GM19468 (cell line): ENCODE measurements at regions not wholly inside any gene's neighbourhood (a gene's known extent, or its start where the extent isn't known, plus 50 kb on each side); places are given as distances from the start of the nearest gene placed in this dataset.
"Not testable (repeated sequence)": the region's sequence is repeated elsewhere in the genome, so short reads cannot be mapped to it uniquely, and the experiment has no call there.

Experiments used
- ATAC-seq: cut with Tn5 transposase; IDR thresholded peaks from one replicate; pipeline ENCODE4 v1.9.1; 2021; ENCODE audit warnings: mild to moderate bottlenecking, moderate library complexity, moderate number of reproducible peaks; ENCODE audit not compliant: unreplicated experiment; ENCODE audit errors: extremely low read depth

DNA sequence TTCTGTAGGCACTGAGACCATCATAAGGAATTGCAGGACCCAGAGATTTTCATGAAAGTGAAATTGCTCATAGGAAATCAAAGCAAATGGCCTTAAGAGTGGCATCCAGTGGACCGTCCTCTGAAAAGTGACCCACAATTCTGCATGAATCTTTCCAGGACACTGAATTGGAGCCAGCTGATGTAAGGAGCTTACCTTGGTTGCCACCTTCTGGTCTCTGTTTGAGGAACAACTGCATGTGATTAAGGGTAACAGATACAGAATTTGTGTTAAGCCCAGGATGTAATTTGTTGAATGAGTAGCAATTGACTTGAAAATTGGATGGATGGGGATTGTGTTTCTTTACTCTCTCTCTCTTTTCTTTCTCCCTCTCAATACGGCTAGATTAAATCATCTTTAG is 49.9 kb upstream of the GAS1 start:
- ATAC-seq, result no peak

GRCh38 chr9:86997951-86998350 is 50.6 kb upstream of the GAS1 start:
- no peak for ATAC-seq

GRCh38 chr9:87002517-87002916 is 55.2 kb upstream of the GAS1 start:
- no peak for ATAC-seq

- no peak for ATAC-seq
These were observed 56.7 kb upstream of the GAS1 start for GRCh38 chr9:87004016-87004415.

DNA sequence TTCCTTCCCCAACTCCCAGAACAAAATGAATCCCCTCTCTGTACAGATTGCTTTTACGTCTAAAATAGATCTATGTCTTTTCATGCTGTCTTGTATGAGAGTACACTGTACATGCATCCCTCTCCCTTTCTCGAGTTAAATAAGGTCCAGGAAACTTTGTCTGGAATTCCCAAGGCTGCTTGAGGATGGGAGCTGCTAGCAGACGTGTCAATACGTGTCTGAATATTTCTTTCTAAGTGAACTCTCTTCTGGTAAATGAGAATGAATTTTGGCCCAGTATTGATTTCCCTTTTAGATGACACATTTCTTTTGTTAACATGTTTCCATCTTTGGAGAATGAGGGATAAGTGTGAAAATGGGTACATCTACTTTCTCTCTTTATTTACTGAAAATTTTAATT is 59.6 kb upstream of the GAS1 start:
- ATAC-seq, result no peak

DNA sequence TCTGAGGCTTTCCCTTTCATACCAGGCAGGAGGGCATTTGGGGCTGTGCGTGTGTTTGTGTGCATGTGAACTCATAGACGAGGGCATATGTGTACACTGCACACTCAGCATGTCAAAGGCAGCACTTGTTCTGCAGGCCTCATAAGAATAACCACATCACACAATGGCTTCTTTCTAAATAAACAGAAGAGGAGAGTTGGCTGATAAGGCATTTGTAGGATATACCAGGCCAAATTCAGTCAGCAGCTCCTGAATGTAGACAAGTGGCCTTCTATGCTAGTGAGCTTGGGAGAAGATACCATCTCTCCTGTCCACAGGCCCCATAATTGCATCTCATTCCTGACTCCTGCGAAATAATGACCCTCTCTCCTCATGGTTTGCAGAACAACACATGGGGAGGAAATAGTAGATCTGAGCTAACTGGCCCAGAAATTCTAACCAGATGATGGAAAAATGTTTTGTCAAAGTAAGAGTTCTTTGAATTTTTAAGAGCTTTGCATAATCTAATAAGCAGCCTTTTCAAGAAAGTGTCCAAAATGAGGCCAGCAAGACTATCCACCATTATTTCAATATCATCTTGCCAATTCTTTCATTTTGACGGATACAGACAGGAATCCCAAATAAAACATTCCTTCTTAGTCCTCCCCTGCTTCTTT is 60.5 kb upstream of the GAS1 start:
- no peak for ATAC-seq

DNA sequence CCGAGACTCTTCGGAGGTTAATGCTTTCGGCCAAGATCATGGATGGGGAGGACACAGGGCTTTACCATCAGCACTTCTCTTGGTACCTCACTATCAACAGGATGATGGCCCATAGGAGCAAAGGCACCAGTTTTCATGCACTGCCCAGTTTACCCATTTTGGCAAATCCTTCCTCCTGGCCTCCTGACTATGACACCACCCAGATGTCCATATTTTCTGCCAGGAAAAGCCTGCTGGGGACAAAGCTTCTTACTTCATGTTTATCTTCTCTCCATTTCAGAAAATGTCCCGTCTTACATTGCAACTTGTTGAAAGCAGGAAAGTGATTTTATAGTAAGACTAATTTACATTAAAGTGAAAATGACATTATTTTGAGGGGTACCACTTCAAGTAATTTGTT is 61.4 kb upstream of the GAS1 start:
- ATAC-seq, result no peak

GRCh38 chr9:87010626-87011025 is 63.3 kb upstream of the GAS1 start:
- no peak for ATAC-seq

DNA sequence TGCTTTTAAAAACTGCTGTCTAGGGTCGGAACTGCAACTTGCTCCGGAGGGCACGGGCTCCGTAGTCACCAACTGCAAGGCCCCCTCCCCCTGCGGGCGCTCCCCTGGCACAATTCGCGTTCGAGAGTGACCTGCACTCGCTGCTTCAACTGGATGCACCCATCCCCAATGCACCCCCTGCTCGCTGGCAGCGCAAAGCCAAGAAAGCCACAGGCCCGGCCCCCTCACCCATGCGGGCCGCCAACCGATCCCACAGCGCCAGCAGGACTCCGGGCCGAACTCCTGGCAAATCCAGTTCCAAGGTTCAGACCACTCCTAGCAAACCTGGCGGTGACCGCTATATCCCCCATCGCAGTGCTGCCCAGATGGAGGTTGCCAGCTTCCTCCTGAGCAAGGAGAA is 64.2 kb upstream of the GAS1 start:
- ATAC-seq, result no peak

DNA sequence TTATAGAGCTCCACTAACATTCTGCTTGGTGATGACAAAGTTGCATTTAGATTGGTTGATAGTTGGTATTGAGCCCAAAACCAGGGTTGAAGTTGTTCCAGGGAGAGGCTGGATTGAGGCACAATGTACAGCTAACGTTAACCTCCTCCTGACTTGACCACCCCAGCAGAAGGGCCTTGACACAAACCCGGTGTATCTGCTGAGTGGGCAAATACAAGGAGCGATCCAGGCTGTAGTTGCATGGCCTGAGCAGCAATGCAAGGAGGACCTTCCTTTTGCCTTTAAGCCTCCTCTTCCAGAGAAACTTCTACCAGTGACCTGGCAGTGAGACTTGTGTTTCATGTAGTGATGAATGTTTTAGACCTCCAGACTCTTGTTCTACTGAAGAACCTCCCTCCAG is 66.2 kb upstream of the GAS1 start:
- no peak for ATAC-seq

GRCh38 chr9:87014436-87014835 is 67.1 kb upstream of the GAS1 start:
- no peak for ATAC-seq

GRCh38 chr9:87016681-87017080 is 69.4 kb upstream of the GAS1 start:
- ATAC-seq, result no peak

DNA sequence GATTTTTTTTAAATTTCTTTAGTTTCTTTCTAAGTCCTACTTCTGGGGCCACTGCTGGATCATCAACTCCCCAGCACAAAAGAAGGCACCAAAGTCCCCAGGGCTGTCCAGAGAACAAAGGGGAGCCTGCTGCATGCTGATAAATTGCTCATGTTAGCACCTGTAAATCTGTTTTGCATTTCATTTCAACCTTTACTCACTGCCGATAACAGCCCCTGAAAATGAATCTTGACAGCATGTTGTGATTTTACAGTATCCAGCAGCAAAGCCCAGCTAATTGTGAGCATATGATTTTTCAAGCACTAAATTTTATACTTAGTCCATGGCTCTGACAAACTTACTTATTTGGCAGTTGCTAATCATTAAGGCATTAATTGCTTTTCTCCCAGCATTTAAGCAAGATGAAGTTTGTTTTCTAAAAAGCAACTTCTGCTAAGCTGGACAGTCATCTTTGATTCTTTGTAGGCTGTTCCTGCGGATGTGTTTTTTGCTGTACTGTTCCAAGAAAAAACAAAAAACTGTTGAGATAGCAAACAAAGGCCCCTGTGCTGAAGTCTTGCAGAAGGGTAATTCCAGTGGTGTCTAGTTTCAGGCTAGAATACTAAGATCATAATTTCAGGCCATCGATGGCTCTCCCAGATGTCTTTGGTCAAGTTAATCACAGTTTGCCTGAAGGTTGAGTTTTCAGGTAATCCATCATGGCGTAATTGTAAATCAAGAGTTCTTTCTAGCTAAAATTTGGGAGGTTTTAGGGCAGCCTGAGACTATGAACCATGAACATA is 73.1 kb upstream of the GAS1 start:
- no peak for ATAC-seq

DNA sequence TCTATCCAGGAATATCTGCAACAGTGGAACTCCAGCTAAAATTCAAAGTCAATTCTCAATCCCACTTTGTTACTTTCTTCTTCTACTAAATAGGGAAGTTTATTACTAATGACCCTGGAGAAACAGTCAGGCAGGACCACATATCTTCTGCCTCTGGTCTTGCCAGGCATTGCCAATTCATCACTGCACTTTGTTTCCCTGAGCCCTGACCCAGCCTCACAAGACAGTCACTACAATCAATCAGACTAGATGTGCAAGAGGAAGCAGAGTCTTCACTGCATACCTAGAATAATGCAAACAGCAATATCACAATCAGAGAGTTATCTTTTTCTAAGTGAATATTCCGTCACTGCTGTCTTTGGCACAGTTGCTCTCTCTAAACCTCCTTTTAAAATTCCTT is 74.9 kb upstream of the GAS1 start:
- no peak for ATAC-seq

- no peak for ATAC-seq
These were observed 78.9 kb upstream of the GAS1 start for GRCh38 chr9:87026204-87026603.

- not testable (repeated sequence) for ATAC-seq
These were observed 81.5 kb upstream of the GAS1 start for GRCh38 chr9:87028836-87029235.

- ATAC-seq, result no peak
These were observed 82.6 kb upstream of the GAS1 start for GRCh38 chr9:87029905-87030304.

DNA sequence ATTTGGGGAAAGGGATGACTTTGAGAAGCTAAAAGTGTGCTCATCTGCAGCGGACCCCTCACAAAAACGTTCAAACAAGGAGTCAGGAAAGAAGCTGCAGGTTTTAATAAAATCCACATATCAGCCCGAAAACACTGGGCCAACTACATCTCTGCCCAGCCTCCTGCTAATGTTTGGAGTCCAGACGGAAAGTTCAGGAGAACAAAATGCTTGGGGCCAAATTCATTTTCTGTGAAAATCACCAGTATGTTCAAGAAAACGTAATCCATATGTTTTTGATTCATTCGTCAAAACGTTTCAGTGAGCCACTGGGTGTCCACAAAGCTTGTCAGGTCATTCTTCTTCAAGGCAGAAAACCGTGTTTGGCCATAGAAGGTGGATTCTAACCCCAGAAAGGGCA is 87.5 kb upstream of the GAS1 start:
- no peak for ATAC-seq

DNA sequence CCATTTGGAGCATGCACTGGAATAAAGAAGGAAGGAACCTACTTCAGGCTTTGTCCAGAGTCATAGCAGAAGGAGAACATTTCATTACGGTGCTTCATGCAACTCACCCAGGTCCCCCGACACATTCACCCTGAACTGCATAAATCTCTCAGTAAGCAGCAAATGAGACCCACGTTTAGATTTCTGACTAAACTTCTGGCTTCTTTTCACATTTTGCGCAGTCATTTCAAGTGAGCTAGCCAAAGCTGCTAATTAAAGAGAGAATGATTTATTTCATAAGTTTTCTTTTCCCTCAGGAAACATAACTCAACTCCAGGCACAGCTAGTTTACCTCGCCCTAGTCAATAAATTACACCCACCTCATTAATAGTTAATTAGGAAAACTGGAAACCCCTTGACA is 88.6 kb upstream of the GAS1 start:
- no peak for ATAC-seq

DNA sequence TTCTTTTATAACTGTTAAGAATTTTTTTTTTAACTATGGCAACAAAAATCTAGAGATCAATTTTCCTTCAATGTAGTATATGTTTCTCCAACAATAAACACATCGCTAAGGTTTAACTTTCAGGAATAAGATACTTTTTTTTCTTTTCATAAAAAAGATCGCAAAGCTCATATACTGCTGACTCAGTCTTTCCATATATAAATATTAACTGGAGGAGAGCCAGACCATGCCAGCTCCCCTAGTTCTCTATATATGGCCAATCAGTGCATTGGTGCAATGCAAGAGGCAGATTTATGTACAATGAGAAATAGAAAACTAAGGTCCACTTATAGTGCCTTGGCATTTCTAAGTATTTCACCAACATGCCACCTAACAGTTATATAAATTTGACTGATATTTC is 89.2 kb upstream of the GAS1 start:
- ATAC-seq, result no peak

DNA sequence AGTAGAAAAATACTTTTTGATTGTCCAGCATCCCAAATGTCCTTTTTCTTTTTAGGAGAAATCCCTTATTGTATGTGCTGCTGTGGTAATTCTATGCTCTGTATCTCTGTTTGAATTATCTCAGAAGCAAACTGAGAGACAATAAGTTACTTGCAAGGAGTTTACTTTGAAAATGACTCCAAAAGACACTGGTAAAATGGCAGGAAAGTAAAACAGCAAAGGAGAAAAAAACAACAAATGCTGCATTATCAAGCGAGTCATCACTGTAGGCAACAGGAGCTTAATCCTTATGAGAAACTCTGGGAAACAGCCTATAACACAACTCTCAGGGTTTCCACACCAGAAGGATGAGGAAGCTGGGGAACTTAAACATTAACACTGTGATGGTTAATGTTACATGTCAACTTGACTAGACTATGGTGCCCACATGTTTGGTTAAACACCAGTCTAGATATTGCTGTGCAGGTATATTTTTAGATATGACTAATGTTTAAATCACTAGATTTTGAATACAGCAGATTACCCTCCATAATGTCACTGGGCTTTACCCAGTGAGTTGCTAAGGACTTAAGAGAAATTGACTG is 92.6 kb upstream of the GAS1 start:
- no peak for ATAC-seq
